ENCODE measurements at regions not wholly inside any gene's neighbourhood (a gene's known extent, or its start where the extent isn't known, plus 50 kb on each side); places are given as distances from the start of the nearest gene placed in this dataset.
"Not testable (repeated sequence)": the region's sequence is repeated elsewhere in the genome, so short reads cannot be mapped to it uniquely, and the experiment has no call there.

DNA sequence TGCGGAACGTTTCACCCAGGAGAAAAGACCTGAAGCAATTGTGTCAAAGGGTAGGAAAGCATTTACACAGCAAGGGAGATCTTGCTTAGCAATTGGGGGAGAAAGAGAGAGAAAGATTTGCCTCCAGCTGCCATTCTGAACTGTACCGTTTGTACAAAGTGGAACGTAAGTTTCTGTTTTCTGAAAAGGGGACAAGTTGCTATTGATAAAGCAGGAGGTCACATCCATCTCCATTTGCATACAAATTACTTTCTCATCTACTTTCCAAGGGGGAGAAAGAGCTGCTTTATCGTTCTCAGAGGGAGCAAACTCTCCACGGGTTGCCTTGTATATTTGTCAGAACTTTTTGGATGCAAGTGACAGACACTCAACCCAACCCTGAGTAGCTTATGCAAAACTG lies 92.0 kb upstream of the CARD11 start:
- TF ChIP-seq, protein P1, sequence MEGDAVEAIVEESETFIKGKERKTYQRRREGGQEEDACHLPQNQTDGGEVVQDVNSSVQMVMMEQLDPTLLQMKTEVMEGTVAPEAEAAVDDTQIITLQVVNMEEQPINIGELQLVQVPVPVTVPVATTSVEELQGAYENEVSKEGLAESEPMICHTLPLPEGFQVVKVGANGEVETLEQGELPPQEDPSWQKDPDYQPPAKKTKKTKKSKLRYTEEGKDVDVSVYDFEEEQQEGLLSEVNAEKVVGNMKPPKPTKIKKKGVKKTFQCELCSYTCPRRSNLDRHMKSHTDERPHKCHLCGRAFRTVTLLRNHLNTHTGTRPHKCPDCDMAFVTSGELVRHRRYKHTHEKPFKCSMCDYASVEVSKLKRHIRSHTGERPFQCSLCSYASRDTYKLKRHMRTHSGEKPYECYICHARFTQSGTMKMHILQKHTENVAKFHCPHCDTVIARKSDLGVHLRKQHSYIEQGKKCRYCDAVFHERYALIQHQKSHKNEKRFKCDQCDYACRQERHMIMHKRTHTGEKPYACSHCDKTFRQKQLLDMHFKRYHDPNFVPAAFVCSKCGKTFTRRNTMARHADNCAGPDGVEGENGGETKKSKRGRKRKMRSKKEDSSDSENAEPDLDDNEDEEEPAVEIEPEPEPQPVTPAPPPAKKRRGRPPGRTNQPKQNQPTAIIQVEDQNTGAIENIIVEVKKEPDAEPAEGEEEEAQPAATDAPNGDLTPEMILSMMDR (IDR thresholded peaks at IDR 0.05; ENCODE audit: borderline replicate concordance, control extremely low read depth, extremely low read depth, insufficient read depth, missing control alignments): no peak
- no peak for DNase-seq (ENCODE audit: low spot score)
- in situ Hi-C loops (cut with MboI; ENCODE audit: low sequenced_read_pairs, unreplicated experiment): no loop called here

DNA sequence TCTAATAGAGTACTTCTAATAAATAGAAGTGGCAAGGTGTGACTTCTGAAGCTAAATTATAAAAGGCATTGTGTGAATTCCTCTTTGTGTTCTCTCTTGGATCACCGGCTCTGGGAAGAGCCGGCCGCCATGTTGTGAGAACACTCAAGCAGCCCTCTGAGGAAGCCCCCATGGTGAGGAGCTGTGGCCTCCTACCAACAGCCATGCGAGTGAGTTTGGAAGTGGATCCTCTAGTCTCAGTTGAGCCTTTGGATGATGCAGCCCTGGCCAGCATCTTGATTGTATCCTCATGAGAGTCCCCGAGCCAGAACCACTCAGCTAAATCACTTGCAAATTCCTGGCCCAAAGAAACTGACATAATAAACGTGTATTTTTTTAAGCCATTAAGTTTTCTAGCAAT lies 94.5 kb upstream of the CARD11 start:
- TF ChIP-seq, protein P1 (IDR thresholded peaks at IDR 0.05; ENCODE audit: borderline replicate concordance, control extremely low read depth, extremely low read depth, insufficient read depth, missing control alignments): no peak
- in situ Hi-C loops (cut with MboI; ENCODE audit: low sequenced_read_pairs, unreplicated experiment): no loop called here
- no peak for DNase-seq (ENCODE audit: low spot score)

DNA sequence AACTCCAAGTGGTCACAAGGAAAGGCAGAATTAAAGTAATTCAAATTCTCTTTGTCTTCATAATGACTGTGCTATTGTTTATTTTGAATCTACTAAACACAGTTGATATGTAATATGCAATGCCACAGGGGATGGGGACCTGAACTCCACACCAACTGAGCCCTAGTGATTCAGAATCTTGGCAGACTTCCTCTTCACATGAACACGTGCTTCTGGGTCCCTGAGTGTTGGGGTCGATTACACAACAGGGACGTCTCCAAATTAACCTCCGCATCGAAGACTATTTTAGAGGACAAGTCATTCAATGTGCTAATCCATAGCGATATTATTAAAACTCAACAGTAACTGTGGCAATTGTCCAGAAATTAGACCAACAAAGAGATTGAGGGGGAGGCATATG lies 95.3 kb upstream of the CARD11 start:
- in situ Hi-C loops (cut with MboI; ENCODE audit: low sequenced_read_pairs, unreplicated experiment): no loop called here
- TF ChIP-seq, protein P1 (IDR thresholded peaks at IDR 0.05; ENCODE audit: borderline replicate concordance, control extremely low read depth, extremely low read depth, insufficient read depth, missing control alignments): no peak
- no peak for DNase-seq (ENCODE audit: low spot score)

DNA sequence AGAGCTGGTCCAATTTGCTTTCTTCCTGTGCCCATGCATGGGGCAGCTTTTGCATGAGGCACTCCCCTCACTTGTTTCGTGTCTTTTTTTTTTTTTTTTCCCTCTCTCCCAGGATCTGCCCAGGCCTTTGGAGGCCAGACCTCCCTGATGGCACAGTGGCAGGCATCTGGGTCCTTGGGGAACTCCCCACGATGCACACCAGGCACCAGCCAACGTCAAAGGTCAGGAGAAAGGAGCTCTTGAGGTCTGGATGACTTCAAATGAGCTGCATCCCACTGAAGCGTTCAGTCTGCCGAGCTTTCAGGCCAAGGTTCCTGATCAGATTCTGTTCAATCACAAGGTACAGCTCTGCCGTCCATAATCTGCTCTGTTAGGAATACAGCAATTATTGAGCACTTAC lies 97.2 kb upstream of the CARD11 start:
- TF ChIP-seq, protein P1 (IDR thresholded peaks at IDR 0.05; ENCODE audit: borderline replicate concordance, control extremely low read depth, extremely low read depth, insufficient read depth, missing control alignments): no peak
- in situ Hi-C loops (cut with MboI; ENCODE audit: low sequenced_read_pairs, unreplicated experiment): no loop called here

DNA sequence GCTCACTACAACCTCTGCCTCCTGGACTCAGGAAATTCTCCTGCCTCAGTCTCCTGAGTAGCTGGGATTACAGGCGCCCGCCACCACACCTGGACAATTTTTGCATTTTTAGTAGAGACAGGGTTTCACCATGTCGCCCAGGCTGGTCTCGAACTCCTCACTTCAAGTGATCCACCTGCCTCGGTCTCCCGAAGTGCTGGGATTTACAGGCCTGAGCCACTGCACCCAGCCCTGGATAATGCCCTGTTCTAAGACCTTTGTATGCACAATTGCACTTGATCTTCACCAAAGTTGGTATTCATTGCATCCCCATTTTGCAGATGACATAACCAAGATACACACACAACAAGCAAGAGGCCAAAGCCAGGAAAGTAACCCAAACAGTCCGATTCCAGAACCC lies 97.7 kb upstream of the CARD11 start:
- no peak for DNase-seq (ENCODE audit: low spot score)
- in situ Hi-C loops (cut with MboI; ENCODE audit: low sequenced_read_pairs, unreplicated experiment): no loop called here
- TF ChIP-seq, protein P1 (IDR thresholded peaks at IDR 0.05; ENCODE audit: borderline replicate concordance, control extremely low read depth, extremely low read depth, insufficient read depth, missing control alignments): no peak

More for the DNA sequence above, 97.2 kb upstream of the CARD11 start:
- no peak for DNase-seq (ENCODE audit: low spot score)

DNA sequence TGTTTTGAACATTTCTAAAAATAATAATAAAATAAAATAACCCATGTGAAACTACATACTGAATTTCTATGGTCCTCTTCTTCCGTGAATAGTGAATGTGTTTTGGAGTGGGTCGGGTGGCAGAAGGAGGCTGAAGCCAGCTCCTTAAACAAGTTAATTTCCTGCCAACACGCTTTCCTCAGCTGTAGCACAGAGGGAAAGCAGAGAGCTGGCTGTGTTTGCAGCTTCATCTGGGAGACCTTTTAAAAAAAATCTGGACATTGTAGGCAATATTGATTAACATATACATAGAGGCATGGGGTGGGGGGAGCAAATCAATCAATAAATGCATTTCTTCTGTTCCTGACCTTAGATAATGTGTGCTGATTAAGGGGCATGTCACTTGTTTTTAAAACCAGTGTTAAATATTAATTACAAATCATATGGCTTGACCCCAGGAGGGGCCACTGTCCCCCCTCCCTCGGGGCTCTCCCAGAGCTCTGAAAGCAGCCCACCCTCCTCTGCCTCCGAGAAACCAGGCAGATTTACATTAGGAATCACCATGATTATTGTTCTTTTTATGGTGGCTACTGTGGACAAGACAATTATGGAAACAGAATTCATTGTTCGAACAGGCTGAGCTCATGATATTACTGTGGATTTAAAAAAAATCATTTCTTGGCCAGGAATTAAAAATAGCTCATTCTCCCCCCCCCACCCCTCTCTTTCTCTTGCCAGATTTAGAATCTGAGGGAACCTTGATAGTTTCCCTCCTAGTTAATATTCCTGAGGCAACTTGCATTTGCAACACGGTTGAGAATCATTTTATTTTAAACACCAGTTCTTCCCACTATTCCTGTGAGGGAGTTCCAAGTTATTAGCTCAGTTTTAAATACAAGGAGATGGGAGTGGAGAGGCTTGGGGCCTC lies 100.5 kb upstream of the CARD11 start:
- DNase-seq (ENCODE audit: low spot score): no peak
- TF ChIP-seq, protein P1 (IDR thresholded peaks at IDR 0.05; ENCODE audit: borderline replicate concordance, control extremely low read depth, extremely low read depth, insufficient read depth, missing control alignments): no peak
- in situ Hi-C loops (cut with MboI; ENCODE audit: low sequenced_read_pairs, unreplicated experiment): no loop called here

DNA sequence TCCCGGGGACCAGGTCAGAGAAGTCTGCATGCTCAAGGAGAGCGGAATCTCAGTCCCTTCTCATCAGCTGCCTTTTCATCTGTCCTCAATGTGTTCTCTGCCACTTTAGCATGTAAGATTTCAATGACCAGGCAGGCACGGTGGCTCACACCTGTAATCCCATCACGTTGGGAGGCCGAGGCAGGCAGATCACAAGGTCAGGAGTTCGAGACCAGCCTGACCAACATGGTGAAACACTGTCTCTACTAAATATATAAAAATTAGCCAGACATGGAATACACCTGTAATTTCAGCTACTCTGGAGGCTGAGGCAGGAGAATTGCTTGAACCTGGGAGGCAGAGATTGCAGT lies 101.1 kb upstream of the CARD11 start:
- in situ Hi-C loops (cut with MboI; ENCODE audit: low sequenced_read_pairs, unreplicated experiment); DNase-seq (ENCODE audit: low spot score): not testable (repeated sequence)

All from GM13976 (cell line).